ENCODE measurements at regions not wholly inside any gene's neighbourhood (a gene's known extent, or its start where the extent isn't known, plus 50 kb on each side); places are given as distances from the start of the nearest gene placed in this dataset.

GRCh38 chr21:36532769-36533467, 53.0 kb upstream of the CLDN14 start:
- DNase-seq: no peak

GRCh38 chr21:36533468-36533848, 53.5 kb upstream of the CLDN14 start:
- DNase-seq: no peak

- DNase-seq: no peak
Measured at GRCh38 chr21:36534656-36535055, 54.7 kb upstream of the CLDN14 start.

DNA sequence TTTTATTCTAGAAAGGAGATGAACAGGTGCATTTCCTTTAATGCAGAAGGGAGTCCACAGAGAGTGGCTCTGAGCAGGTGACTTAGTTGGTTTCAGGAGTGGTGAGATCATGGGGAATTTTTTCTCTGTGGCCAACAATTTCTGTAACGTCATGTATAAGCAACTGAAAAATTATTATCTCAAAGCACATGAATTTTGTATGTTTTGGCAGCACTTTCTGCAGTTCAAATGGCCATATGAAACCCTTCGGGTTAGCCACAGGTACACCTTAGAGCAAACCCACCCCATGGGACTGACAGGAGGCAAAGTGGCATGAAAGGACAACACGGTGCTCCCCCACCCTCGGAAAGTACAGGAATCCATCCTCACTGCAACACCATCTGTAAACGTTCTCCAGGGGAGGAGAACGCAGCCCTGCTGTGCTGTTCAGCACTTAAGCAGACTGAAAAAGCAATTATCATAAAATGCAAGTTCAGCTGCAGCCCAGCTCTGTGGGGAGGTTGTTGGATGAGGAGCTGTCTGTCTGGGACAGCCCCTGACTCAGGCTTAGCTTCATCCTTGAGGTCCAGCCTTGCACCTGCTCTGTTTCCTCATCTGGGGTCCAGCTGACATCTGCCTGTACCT, 55.8 kb upstream of the CLDN14 start:
- no peak for DNase-seq

- DNase-seq: no peak
Measured at GRCh38 chr21:36538761-36539160, 58.8 kb upstream of the CLDN14 start.

DNA sequence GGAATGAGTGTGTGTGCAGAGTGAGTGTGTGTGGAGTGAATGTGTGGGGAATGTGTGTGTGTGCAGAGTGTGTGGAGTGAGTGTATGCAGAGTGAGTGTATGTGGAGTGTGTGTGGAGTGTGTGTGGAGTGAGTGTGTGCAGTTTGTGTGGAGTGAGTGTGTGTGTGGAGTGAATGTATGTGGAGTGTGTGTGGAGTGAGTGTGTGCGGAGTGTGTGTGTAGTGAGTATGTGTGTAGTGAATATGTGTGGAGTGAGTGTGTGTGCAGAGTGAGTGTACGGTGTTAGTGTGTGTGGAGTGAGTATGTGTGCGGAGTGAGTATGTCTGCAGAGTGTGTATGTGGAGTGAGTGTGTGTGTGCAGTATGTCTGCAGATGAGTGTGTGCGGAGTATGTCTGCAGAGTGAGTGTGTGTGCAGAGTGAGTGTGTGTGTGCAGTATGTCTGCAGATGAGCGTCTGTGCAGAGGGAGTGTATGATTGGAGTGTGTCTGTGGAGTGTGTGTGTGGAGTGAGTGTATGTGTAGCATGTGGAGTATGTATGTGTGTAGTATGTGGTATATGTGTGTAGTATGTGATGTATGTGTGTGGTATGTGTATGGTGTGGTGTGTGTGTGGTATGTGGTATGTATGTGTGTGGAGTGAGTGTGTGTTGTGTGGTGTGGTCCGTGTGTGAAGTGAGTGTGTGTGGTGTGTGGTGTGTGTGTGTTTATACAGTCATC, 59.7 kb upstream of the CLDN14 start:
- no peak for DNase-seq

DNA sequence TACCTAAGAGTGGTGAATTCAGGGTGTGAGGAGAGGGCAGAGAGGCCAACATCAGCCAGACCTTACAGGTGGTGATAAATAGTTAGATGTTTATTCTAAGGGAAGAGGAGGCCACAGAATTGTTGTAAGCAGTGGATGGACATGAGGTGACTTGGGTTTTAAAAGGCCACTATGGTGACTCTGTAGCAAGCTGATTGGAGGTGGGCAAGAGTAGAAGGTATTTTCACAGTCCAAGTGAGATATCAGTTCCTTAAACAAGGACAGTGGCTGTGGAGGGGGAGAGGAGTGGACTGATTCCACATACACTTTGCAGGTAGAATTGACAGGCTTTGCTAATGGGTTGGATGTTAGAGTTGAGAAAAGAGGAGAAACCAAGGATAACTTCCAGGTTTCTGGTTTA, 60.8 kb upstream of the CLDN14 start:
- DNase-seq: no peak

DNA sequence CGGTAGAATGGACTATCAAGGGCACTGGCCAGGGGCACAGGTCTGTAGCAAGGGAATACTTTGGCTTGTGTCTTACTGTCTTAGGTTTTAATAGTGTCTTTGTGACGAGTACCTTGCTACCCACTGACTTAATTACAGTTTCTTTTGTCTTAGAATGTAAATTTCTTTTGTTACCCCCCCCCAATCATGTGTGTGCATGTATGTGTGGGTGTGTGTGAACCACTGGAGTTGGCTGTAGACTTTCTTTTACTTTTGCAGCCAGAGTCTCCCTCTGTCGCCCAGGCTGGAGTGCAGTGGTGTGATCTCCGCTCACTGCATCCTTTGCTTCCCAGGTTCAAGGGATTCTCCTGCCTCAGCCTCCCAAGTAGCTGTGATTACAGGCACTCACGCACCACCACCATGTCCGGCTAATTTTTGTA, 61.8 kb upstream of the CLDN14 start:
- no peak for DNase-seq

DNA sequence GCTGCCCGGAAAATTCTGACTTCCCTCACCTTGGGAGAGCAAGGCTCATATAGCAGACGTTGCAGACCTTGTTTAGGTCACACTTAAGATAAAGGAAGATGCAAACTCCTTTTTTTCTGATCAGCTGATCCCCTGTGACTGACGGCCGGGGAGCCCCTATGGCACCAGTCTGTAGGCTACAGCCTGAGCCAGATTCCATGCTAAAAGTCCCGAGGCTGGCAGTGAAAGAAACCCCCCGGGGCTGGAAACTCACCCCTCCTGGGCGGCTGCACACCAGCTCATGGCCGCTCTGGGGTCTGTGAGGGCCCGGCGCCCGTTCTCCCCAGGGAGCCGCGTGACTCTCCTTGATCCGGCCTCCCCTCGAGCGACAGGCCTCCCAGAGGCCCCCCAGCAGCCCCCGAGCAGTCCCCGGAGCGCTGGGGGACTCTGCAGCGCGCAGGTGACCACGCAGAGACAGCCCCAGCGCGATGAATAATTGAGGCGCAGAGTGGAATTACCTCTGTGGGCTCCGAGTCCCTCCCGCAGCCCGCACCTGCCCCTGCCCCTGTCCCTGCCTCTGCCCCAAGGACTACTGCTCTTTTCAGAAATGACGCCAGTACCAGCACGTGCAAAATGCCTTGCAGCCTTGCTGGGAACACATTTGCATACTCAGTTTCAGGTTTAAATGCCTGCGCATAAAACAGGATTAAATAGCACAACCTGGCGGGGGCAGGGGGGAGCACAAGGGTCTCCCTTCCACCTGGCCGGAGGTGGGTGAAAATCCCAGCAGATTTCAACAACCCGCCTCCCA, 62.6 kb upstream of the CLDN14 start:
- no peak for DNase-seq

DNA sequence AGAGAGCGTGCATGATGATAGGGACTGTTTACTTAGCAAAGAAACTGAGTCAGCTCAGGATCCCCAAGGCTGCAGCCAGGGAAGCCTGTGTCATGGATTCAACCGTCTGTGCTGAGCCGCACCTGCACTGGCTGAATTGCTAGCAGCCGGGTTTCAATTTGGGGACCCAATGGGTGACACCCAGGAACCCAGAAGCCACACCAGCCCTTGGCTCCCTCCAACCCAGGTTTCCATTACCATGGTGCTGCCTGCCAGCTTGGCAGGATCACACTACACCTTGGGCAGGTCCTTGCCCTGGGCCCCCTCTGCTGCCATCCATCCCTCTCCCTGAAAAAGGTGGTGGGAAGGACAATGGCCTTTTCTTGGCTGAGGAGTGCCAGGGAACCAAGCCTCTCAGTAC, 64.0 kb upstream of the CLDN14 start:
- no peak for DNase-seq

- DNase-seq: no peak
Measured at GRCh38 chr21:36544545-36544944, 64.6 kb upstream of the CLDN14 start.

DNA sequence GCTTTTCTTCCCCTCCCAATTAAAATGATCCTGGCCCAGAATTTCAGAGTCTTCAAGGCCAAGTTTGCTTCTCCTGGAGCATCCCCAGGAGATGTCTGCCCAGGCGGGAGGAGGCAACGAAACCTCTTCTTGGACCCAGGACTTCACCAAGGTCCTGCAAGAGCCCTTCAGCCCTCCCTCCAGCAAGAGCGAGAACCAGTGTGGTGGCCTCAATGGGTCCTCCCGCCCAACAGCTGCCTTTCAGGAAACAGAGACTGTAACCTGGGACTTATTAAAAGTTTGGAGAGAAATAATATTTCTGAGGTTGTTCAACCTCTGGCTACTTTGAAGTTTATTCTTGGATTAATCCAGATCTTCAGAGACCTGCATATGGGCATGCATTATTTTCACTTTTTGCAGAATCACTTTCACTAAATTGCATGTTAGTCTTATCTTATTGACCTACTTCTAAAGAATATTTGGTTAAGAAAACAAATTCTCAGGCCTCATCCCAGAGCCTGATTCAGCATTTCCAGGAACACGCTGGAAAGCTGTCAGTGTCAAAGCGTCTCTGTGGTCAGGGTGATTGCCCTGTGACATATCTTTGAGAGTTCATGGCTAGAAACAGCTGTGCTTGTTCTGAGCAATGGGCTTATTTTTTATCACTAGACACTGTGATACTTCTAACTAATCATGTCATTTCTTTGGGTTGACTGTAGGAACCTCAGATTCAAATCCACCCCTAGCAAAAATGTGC, 66.0 kb upstream of the CLDN14 start:
- DNase-seq: no peak

DNA sequence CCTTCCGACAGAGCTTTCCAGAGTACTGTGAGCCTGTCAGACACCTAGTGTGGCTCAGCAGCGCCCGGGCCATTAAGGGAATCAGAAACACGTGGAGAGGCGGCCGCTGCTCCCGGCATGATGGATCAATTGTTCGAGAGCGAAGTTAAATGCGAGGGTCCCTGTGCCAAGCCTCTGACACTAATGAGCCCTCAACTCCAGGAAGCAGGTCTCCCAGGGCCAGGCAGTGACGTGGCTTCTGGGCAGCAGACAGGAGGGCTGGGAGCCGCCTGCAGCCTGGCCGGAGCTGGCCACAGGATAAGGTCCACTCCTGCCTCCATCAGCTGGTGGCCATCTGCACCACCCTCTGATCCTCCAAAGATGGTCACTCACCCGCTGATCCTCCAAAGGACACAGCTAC, 67.5 kb upstream of the CLDN14 start:
- DNase-seq: no peak

DNA sequence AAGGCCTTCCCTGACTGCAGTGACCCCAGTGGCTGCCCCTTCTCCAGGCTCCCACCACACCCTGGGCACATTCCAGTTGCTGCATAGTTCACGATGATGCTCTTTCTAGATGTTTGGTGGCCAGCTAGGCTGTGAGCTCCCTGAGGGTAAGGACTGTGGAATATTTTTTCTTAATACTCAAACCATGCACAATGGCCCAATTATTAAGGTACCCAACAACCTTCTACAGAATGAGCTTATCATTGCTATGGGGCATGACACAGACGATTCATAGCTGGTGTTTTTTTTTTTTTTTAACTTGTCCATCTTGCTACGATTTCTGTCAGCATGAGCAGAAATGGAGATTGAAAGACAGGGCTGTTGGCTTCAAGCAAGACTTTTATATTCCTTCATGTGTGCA, 68.9 kb upstream of the CLDN14 start:
- no peak for DNase-seq

DNA sequence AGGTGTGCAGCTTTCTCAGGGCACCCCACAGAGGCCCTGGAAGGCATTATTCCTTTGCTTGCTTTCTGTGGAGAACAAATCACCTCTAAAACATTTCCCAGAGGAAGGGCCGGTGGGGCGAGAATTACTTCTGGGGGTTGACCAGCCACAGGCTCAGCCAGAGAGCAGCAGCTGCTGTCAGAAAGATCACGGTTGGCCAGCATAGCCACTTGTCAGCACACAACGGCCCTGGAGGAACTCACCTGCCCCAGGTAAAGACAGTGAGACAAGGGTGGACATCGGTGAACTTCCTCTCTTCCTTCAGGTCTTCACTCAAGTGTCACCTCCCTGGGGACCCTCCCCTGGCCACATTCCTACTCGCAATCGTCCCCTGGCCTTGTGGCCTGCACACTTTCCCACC, 69.5 kb upstream of the CLDN14 start:
- no peak for DNase-seq

DNA sequence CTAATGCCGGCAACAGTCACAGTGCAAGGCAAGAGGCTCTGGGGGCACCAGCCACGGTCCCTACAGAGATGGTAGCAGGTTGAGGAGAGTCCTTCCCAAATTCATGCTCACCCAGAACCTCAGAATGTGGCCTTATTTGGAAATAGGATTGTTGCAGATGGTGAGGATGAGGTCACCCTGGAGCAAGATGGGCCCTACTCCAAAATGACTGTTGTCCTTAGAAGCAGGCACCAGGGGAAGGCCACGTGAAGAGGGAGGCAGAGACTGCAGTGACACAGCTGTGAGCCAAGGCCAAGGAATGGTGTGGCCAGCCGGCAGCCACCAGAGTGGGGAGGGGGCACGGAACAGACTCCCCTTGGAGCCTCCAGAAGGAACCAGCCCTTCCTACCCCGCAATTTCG, 70.8 kb upstream of the CLDN14 start:
- no peak for DNase-seq

GRCh38 chr21:36551321-36551720, 71.4 kb upstream of the CLDN14 start:
- DNase-seq: no peak

GRCh38 chr21:36551731-36552433, 72.0 kb upstream of the CLDN14 start:
- peak; percentile 50 for DNase-seq

- DNase-seq: no peak
Measured at GRCh38 chr21:36552434-36552785, 72.5 kb upstream of the CLDN14 start.

GRCh38 chr21:36553406-36553805, 73.5 kb upstream of the CLDN14 start:
- DNase-seq: no peak

DNA sequence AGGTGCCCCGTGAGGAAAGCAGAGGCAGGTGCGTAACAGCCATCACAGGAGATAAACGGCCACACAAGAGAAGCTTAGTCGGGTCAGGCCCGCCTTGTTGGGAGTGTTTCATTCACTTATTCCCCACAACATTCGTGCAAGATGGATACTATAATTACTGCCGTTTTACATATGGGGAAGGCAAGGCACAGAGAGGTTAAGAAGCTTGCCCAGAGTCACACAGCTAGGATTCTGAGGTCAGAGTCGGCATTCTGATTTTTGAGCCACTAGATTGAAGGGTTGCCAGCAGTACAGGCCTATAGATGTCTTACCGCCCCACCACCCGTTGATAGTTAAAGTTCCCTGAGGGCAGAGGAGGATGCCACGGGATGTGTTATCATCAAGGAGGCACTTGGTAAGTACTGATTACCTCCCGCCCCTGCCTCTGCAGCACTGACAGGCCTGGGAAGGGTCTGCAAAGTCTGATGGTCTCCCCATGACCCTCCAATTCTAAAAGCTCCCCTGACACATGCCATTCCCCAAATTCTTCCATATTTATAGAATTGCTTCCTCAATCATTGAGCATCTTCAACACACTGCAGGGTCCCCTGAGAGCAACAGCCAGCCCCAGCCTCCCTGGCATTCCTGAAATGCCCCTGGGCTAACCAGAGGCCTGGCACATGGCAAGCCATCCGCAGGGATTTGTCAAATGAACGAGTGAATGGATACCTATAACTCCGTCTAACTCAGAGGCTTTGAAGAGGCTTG, 74.7 kb upstream of the CLDN14 start:
- DNase-seq: no peak
